GM19351 (cell line): ENCODE measurements at regions not wholly inside any gene's neighbourhood (a gene's known extent, or its start where the extent isn't known, plus 50 kb on each side); places are given as distances from the start of the nearest gene placed in this dataset.

Experiments used
- ATAC-seq: cut with Tn5 transposase; IDR thresholded peaks from one replicate; pipeline ENCODE4 v1.9.1; 2021; ENCODE audit warnings: mild to moderate bottlenecking, moderate library complexity; ENCODE audit not compliant: unreplicated experiment

- ATAC-seq, result no peak
Observed at GRCh38 chrX:22325096-22325495, 52.4 kb downstream of the CBLL2 start.

GRCh38 chrX:22329783-22330182 is 57.1 kb downstream of the CBLL2 start:
- no peak for ATAC-seq

GRCh38 chrX:22338740-22339139 is 66.0 kb downstream of the CBLL2 start:
- no peak for ATAC-seq

- ATAC-seq, result no peak
Observed at GRCh38 chrX:22339459-22339858, 66.7 kb downstream of the CBLL2 start.

- no peak for ATAC-seq
Observed at GRCh38 chrX:22340022-22340616, 67.4 kb downstream of the CBLL2 start.

- no peak for ATAC-seq
Observed at GRCh38 chrX:22343192-22343591, 70.5 kb downstream of the CBLL2 start.

GRCh38 chrX:22345884-22346283 is 73.2 kb downstream of the CBLL2 start:
- ATAC-seq, result no peak

GRCh38 chrX:22347491-22347890 is 74.8 kb downstream of the CBLL2 start:
- ATAC-seq, result no peak

- no peak for ATAC-seq
Observed at GRCh38 chrX:22349116-22349515, 76.4 kb downstream of the CBLL2 start.

GRCh38 chrX:22351076-22351475 is 78.4 kb downstream of the CBLL2 start:
- ATAC-seq, result no peak

GRCh38 chrX:22351966-22352365 is 79.3 kb downstream of the CBLL2 start:
- ATAC-seq, result no peak

- ATAC-seq, result no peak
Observed at GRCh38 chrX:22357621-22358020, 84.9 kb downstream of the CBLL2 start.

GRCh38 chrX:22360129-22360528 is 87.4 kb downstream of the CBLL2 start:
- ATAC-seq, result no peak

- ATAC-seq, result no peak
Observed at GRCh38 chrX:22365460-22365859, 92.7 kb downstream of the CBLL2 start.

GRCh38 chrX:22366166-22366702 is 93.5 kb downstream of the CBLL2 start:
- no peak for ATAC-seq

GRCh38 chrX:22366906-22367305 is 94.2 kb downstream of the CBLL2 start:
- ATAC-seq, result no peak

GRCh38 chrX:22373094-22373493 is 100.4 kb downstream of the CBLL2 start:
- ATAC-seq, result no peak

- ATAC-seq, result no peak
Observed at GRCh38 chrX:22373766-22374165, 101.1 kb downstream of the CBLL2 start.

GRCh38 chrX:22376369-22376768 is 103.7 kb downstream of the CBLL2 start:
- ATAC-seq, result no peak

- ATAC-seq, result no peak
Observed at GRCh38 chrX:22378296-22378695, 105.6 kb downstream of the CBLL2 start.

- no peak for ATAC-seq
Observed at GRCh38 chrX:22383988-22384387, 111.3 kb downstream of the CBLL2 start.

GRCh38 chrX:22389556-22390179 is 117.0 kb downstream of the CBLL2 start:
- ATAC-seq, result no peak
